ENCODE measurements at regions not wholly inside any gene's neighbourhood (a gene's known extent, or its start where the extent isn't known, plus 50 kb on each side); places are given as distances from the start of the nearest gene placed in this dataset.

GRCh38 chr11:130722401-130722800 is 193.9 kb downstream of the SNX19 start:
- TF ChIP-seq CTCF (IDR thresholded peaks at IDR 0.05): no peak
- no peak for TF ChIP-seq POLR2AphosphoS5 (IDR thresholded peaks at IDR 0.05; ENCODE audit: low read depth, low read length)
- TF ChIP-seq REST (IDR thresholded peaks at IDR 0.05; ENCODE audit: insufficient read depth in 1 of 2, low read depth in 2 of 2, low read length in 1 of 2): no peak
- no peak for TF ChIP-seq SIN3A (IDR thresholded peaks at IDR 0.05; ENCODE audit: borderline replicate concordance, insufficient read depth, low read depth, low read length)
- no peak for TF ChIP-seq TCF7L2 (IDR thresholded peaks at IDR 0.05; ENCODE audit: low read depth, low read length)

Data from Panc1 (cell line).